Panc1 (cell line): ENCODE measurements at regions not wholly inside any gene's neighbourhood (a gene's known extent, or its start where the extent isn't known, plus 50 kb on each side); places are given as distances from the start of the nearest gene placed in this dataset.

Experiments
- ATAC-seq: fragments of 200-7000 bp; cut with Tn5 transposase; 2 replicates; pipeline ENCODE4 v1.9.1; 2020; ENCODE audit warnings: mild to moderate bottlenecking, moderate library complexity
- BruUV-seq: library from RNA; stranded (reverse); fragments of 400-500 nt; replicated peaks from 2 replicates; lab custom pipeline; 2021; lab: Mats Ljungman, UMichigan
- CTCF ChIA-PET: fragments of 300-600 bp; sonication (Branson Sonifier 250); formaldehyde crosslinking; loops from one replicate; lab custom pipeline; 2022; ENCODE audit warnings: antibody characterized with exemption; lab: Charles Lee
- POLR2A ChIA-PET: fragments of 300-600 bp; sonication (Branson Sonifier 250); formaldehyde crosslinking; loops from one replicate; lab custom pipeline; 2022; ENCODE audit warnings: antibody characterized with exemption; lab: Charles Lee
- DNase-seq: peaks from one replicate; pipeline ENCODE4 v3.0.0-alpha.2; 2010; ENCODE audit warnings: low read depth, low spot score
- H3K27ac ChIP-seq: 2 replicates; pipeline ENCODE4 v1.5.1; 2011; ENCODE audit warnings: mild to moderate bottlenecking, low read length, inconsistent platforms
- H3K27me3 ChIP-seq: fragments of 200-500 bp; sonication (Bioruptor generic); 2 replicates; pipeline ENCODE4 v1.6.0; 2014; ENCODE audit warnings: low read length, inconsistent platforms; ENCODE audit not compliant: control insufficient read depth, insufficient read depth
- H3K36me3 ChIP-seq: fragments of 200-500 bp; sonication (Bioruptor generic); 2 replicates; pipeline ENCODE4 v1.5.1; 2014; ENCODE audit warnings: inconsistent platforms, mild to moderate bottlenecking, low read length, moderate library complexity; ENCODE audit not compliant: control insufficient read depth, insufficient read depth
- H3K4me1 ChIP-seq: 2 replicates; pipeline ENCODE4 v1.5.1; 2011; ENCODE audit warnings: inconsistent platforms, mild to moderate bottlenecking, low read length, moderate library complexity; ENCODE audit not compliant: control insufficient read depth, insufficient read depth
- H3K4me3 ChIP-seq, 2 experiments: 2 replicates each; pipeline ENCODE4 v1.5.1; 2011 to 2012; ENCODE audit warnings: low read depth in 2 of 2, low read length in 2 of 2, mild to moderate bottlenecking in 2 of 2, inconsistent platforms in 1 of 2, moderate library complexity in 1 of 2
- H3K9me3 ChIP-seq: fragments of 200-500 bp; sonication (Bioruptor generic); 2 replicates; pipeline ENCODE4 v1.5.1; 2014; ENCODE audit warnings: low read depth, mild to moderate bottlenecking, inconsistent platforms, low read length, moderate library complexity; ENCODE audit not compliant: control insufficient read depth, insufficient read depth
- POLR2AphosphoS5 ChIP-seq: IDR thresholded peaks from 2 replicates; pipeline ENCODE4 v1.6.1; 2012; ENCODE audit warnings: mild to moderate bottlenecking, low read depth, low read length, moderate library complexity
- SIN3A ChIP-seq: IDR thresholded peaks from 2 replicates; pipeline ENCODE4 v1.6.1; 2012; ENCODE audit warnings: low read depth, mild to moderate bottlenecking, low read length, moderate library complexity, borderline replicate concordance; ENCODE audit not compliant: insufficient read depth
- TCF7L2 ChIP-seq: IDR thresholded peaks from 2 replicates; pipeline ENCODE4 v1.6.1; 2011; ENCODE audit warnings: mild to moderate bottlenecking, low read depth, low read length, inconsistent platforms
- in situ Hi-C: cut with HindIII; loops from 2 replicates; pipeline ENCODE4 v1.10.0; 2016; ENCODE audit warnings: low sequenced_read_pairs, low pct_unique_long_range_greater_than_20kb
- intact Hi-C: fragments of 100-400 bp; cut with micrococcal nuclease; formaldehyde crosslinking; loops from one replicate; pipeline ENCODE4 v1.10.0; 2022; ENCODE audit not compliant: unreplicated experiment
- TF ChIP-seq, protein P1 (sequence below), 2 experiments: IDR thresholded peaks; 2 replicates each; pipeline ENCODE4 v1.6.1; 2011 to 2012; ENCODE audit warnings: low read depth in 2 of 2, control low read depth in 1 of 2, low read length in 1 of 2, mild to moderate bottlenecking in 1 of 2, moderate library complexity in 1 of 2; ENCODE audit not compliant: insufficient read depth in 1 of 2
- TF ChIP-seq, protein P2 (sequence below): fragments of 450-650 bp; IDR thresholded peaks from 2 replicates; pipeline ENCODE4 v1.5.1; 2017; ENCODE audit warnings: mild to moderate bottlenecking

DNA sequence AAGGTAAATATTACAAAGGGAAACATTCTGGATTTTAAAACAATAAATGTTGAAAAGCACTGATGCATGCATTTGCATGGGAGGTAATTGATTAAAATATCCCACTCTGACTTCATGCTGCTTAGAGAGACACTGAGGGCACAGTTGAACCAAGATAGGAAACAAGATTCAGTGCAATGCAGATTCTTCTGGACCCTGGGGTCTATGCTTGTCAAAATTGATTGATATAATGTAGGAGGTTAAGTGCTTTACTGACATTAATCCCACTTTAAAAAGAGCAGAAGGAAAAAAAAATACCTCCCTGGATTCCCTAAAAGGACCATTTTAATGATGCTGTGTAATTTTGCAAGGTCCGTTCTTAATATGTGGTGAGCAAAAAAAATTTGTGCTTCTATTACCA lies 454.2 kb downstream of the GABRB3 start:
- Histone ChIP-seq H3K4me1 (no peaks in the 10 kb centered on the region), H3K9me3 (0 out of 2 replicates have a peak, but pooled peaks cover 6% of the 10 kb centered on the region), H3K27me3 (no peaks in the 10 kb centered on the region), H3K36me3 (no peaks in the 10 kb centered on the region), H3K27ac (no peak overlapping the region), H3K4me3 (no peak overlapping the region)
- BruUV-seq, result no TSS peak
- no peak for ATAC-seq
- CTCF ChIA-PET, result no interaction called here
- TF ChIP-seq, protein P1, sequence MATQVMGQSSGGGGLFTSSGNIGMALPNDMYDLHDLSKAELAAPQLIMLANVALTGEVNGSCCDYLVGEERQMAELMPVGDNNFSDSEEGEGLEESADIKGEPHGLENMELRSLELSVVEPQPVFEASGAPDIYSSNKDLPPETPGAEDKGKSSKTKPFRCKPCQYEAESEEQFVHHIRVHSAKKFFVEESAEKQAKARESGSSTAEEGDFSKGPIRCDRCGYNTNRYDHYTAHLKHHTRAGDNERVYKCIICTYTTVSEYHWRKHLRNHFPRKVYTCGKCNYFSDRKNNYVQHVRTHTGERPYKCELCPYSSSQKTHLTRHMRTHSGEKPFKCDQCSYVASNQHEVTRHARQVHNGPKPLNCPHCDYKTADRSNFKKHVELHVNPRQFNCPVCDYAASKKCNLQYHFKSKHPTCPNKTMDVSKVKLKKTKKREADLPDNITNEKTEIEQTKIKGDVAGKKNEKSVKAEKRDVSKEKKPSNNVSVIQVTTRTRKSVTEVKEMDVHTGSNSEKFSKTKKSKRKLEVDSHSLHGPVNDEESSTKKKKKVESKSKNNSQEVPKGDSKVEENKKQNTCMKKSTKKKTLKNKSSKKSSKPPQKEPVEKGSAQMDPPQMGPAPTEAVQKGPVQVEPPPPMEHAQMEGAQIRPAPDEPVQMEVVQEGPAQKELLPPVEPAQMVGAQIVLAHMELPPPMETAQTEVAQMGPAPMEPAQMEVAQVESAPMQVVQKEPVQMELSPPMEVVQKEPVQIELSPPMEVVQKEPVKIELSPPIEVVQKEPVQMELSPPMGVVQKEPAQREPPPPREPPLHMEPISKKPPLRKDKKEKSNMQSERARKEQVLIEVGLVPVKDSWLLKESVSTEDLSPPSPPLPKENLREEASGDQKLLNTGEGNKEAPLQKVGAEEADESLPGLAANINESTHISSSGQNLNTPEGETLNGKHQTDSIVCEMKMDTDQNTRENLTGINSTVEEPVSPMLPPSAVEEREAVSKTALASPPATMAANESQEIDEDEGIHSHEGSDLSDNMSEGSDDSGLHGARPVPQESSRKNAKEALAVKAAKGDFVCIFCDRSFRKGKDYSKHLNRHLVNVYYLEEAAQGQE (IDR thresholded peaks at IDR 0.05; ENCODE audit: insufficient read depth in 1 of 2, low read depth in 2 of 2, low read length in 1 of 2), result no peak
- TF ChIP-seq SIN3A (no peak), POLR2AphosphoS5 (no peak), TCF7L2 (no peak)
- TF ChIP-seq, protein P2, sequence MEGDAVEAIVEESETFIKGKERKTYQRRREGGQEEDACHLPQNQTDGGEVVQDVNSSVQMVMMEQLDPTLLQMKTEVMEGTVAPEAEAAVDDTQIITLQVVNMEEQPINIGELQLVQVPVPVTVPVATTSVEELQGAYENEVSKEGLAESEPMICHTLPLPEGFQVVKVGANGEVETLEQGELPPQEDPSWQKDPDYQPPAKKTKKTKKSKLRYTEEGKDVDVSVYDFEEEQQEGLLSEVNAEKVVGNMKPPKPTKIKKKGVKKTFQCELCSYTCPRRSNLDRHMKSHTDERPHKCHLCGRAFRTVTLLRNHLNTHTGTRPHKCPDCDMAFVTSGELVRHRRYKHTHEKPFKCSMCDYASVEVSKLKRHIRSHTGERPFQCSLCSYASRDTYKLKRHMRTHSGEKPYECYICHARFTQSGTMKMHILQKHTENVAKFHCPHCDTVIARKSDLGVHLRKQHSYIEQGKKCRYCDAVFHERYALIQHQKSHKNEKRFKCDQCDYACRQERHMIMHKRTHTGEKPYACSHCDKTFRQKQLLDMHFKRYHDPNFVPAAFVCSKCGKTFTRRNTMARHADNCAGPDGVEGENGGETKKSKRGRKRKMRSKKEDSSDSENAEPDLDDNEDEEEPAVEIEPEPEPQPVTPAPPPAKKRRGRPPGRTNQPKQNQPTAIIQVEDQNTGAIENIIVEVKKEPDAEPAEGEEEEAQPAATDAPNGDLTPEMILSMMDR, result no peak
- POLR2A ChIA-PET, result no interaction called here
- intact Hi-C loops (no loop called here), in situ Hi-C loops (no loop called here)
- no peak for DNase-seq

DNA sequence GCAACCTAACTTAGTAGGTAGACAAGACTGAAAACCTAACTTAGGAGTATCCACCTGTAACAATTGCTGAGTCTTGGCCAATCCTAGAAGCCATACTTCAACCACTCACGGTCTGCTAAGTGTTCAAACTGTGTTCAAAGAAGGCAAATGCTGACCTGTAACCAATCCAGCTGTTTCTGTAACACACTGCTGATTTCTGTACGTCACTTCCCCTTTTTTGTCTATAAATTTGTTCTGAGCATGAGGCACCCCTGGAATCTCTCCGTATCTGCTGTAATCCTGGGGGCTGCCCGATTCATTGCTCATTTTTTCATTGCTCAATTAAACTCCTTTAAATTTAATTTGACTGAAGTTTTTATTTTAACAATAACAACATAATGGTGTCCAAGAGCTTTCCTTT lies 451.4 kb upstream of the ATP10A start:
- no TSS peak for BruUV-seq
- Histone ChIP-seq H3K36me3 (no peaks in the 10 kb centered on the region), H3K4me1 (no peaks in the 10 kb centered on the region), H3K9me3 (peaks cover 19% of the 10 kb centered on the region; the same call in 1 of the 2 replicates), H3K27me3 (no peaks in the 10 kb centered on the region), H3K27ac (no peak overlapping the region), H3K4me3 (no peak overlapping the region)
- POLR2A ChIA-PET, result no interaction called here
- intact Hi-C loops (no loop called here), in situ Hi-C loops (no loop called here)
- TF ChIP-seq POLR2AphosphoS5, result no peak
- DNase-seq (no peak), ATAC-seq (no peak)
- CTCF ChIA-PET, result no interaction called here

DNA sequence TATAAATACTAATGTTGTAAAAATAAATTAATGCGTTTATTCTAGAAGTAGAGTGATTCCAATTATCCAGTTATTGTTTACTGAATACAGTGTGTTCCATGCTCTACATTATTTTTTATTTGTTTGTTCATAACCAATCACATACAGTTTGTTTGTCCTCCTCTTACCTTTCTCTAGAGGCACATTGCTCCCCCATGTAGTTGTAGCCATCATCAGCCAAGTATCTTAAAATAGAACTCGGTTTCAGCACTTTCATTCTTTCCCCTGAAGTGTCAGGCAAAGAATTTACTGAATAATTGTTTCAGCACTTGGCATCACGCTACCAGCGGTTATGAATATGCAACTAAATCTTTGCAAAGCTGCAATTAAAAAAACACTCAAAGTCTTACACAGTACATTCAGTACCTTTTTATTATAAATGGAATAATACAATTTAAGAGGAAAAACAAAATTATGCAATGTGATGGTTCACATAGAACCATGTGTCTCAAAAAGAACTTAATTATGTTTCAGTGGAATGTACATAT lies 448.6 kb upstream of the ATP10A start:
- Histone ChIP-seq H3K4me1 (no peaks in the 10 kb centered on the region), H3K27ac (no peak overlapping the region), H3K9me3 (peaks cover 19% of the 10 kb centered on the region; the same call in 1 of the 2 replicates), H3K36me3 (no peaks in the 10 kb centered on the region), H3K27me3 (no peaks in the 10 kb centered on the region), H3K4me3 (no peak overlapping the region)
- ATAC-seq, result no peak
- TF ChIP-seq POLR2AphosphoS5 (no peak), SIN3A (no peak)
- TF ChIP-seq, protein P1 (IDR thresholded peaks at IDR 0.05; ENCODE audit: insufficient read depth in 1 of 2, low read depth in 2 of 2, low read length in 1 of 2), result no peak
- TF ChIP-seq, protein P2, result no peak
- BruUV-seq, result no TSS peak
- ChIA-PET POLR2A (no interaction called here), CTCF (no interaction called here)
- intact Hi-C loops (no loop called here), in situ Hi-C loops (no loop called here)
- DNase-seq, result no peak
